ENCODE measurements at regions not wholly inside any gene's neighbourhood (a gene's known extent, or its start where the extent isn't known, plus 50 kb on each side); places are given as distances from the start of the nearest gene placed in this dataset.

DNA sequence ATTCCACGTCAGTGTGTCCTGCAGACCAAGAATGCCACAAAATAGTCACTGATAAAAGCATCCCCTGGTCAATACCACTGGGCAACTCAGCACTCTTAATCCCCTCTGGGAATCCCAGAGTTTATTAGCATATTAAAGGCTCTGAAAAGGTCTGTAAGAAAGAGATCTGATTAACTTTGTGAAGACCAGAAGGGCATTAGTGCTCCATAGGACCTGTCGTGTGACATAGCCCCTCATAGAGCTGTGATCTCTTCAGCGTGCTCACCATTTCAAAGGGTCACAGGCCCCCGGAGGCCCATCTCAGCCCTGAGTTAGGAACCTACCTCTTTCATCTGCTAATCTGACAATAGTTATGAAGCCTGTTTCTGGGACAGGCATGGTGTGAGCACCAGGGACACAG is 299.2 kb downstream of the MN1 start:
- H3K4me3 ChIP-seq (ENCODE audit: low read depth, low read length), result no peak overlapping the region
- H3K27ac ChIP-seq (ENCODE audit: low read depth, low read length), result no peak overlapping the region
- no peaks in the 10 kb centered on the region for H3K79me2 ChIP-seq (ENCODE audit: control insufficient read depth, insufficient read depth, low read length, unreplicated experiment)
- no peaks in the 10 kb centered on the region for H3K36me3 ChIP-seq (ENCODE audit: insufficient read depth, low read length)
- no peak overlapping the region for H2AFZ ChIP-seq (ENCODE audit: low read length, unreplicated experiment)
- H3K27me3 ChIP-seq (ENCODE audit: insufficient read depth, low read length), result no peaks in the 10 kb centered on the region
- peaks cover 7% of the 10 kb centered on the region for H3K4me1 ChIP-seq (ENCODE audit: control insufficient read depth, insufficient read depth, low read length, unreplicated experiment)

- H3K27me3 ChIP-seq (ENCODE audit: insufficient read depth, low read length), result no peaks in the 10 kb centered on the region
- H3K27ac ChIP-seq (ENCODE audit: low read depth, low read length), result no peak overlapping the region
- no peaks in the 10 kb centered on the region for H3K79me2 ChIP-seq (ENCODE audit: control insufficient read depth, insufficient read depth, low read length, unreplicated experiment)
- no peak overlapping the region for H2AFZ ChIP-seq (ENCODE audit: low read length, unreplicated experiment)
- no peaks in the 10 kb centered on the region for H3K36me3 ChIP-seq (ENCODE audit: insufficient read depth, low read length)
- H3K4me1 ChIP-seq (ENCODE audit: control insufficient read depth, insufficient read depth, low read length, unreplicated experiment), result peaks cover 19% of the 10 kb centered on the region
- H3K4me3 ChIP-seq (ENCODE audit: low read depth, low read length), result no peak overlapping the region
Observed at GRCh38 chr22:27504360-27505253, 296.9 kb downstream of the MN1 start.

GRCh38 chr22:27507111-27507611 is 294.4 kb downstream of the MN1 start:
- H3K4me1 ChIP-seq (ENCODE audit: control insufficient read depth, insufficient read depth, low read length, unreplicated experiment), result peaks cover 27% of the 10 kb centered on the region
- no peak overlapping the region for H3K4me3 ChIP-seq (ENCODE audit: low read depth, low read length)
- H2AFZ ChIP-seq (ENCODE audit: low read length, unreplicated experiment), result no peak overlapping the region
- no peak overlapping the region for H3K27ac ChIP-seq (ENCODE audit: low read depth, low read length)
- H3K36me3 ChIP-seq (ENCODE audit: insufficient read depth, low read length), result no peaks in the 10 kb centered on the region
- H3K79me2 ChIP-seq (ENCODE audit: control insufficient read depth, insufficient read depth, low read length, unreplicated experiment), result no peaks in the 10 kb centered on the region
- H3K27me3 ChIP-seq (ENCODE audit: insufficient read depth, low read length), result no peaks in the 10 kb centered on the region

- no peak overlapping the region for H3K4me3 ChIP-seq (ENCODE audit: low read depth, low read length)
- no peaks in the 10 kb centered on the region for H3K79me2 ChIP-seq (ENCODE audit: control insufficient read depth, insufficient read depth, low read length, unreplicated experiment)
- H3K27ac ChIP-seq (ENCODE audit: low read depth, low read length), result no peak overlapping the region
- no peak overlapping the region for H2AFZ ChIP-seq (ENCODE audit: low read length, unreplicated experiment)
- no peaks in the 10 kb centered on the region for H3K27me3 ChIP-seq (ENCODE audit: insufficient read depth, low read length)
- no peaks in the 10 kb centered on the region for H3K36me3 ChIP-seq (ENCODE audit: insufficient read depth, low read length)
- peaks cover 33% of the 10 kb centered on the region for H3K4me1 ChIP-seq (ENCODE audit: control insufficient read depth, insufficient read depth, low read length, unreplicated experiment)
Observed at GRCh38 chr22:27507935-27508526, 293.5 kb downstream of the MN1 start.

- Histone ChIP-seq H2AFZ (ENCODE audit: low read length, unreplicated experiment) (no peak overlapping the region), H3K79me2 (ENCODE audit: control insufficient read depth, insufficient read depth, low read length, unreplicated experiment) (no peaks in the 10 kb centered on the region), H3K36me3 (ENCODE audit: insufficient read depth, low read length) (no peaks in the 10 kb centered on the region), H3K4me1 (ENCODE audit: control insufficient read depth, insufficient read depth, low read length, unreplicated experiment) (peaks cover 35% of the 10 kb centered on the region), H3K27ac (ENCODE audit: low read depth, low read length) (no peak overlapping the region), H3K4me3 (ENCODE audit: low read depth, low read length) (no peak overlapping the region), H3K27me3 (ENCODE audit: insufficient read depth, low read length) (no peaks in the 10 kb centered on the region)
Observed at GRCh38 chr22:27509132-27509920, 292.2 kb downstream of the MN1 start.

DNA sequence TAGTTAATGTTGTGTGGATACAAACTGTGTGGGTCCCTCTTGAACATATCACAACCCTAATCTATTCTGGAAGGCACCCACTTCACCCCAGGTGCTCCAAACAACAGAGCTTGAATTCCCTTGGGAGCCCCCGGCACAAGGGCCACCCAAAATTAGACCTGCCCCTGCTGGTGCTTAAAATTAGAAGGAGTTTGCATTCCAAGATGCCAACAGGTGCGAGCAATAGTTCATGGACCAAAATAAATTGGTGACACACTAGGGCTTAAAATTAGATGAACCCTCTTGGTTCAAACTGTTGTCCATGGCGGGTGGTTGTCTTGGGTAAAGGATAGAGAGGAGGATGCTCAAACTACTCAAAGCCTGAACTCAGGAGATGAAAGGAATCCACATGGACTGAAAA is 291.5 kb downstream of the MN1 start:
- Histone ChIP-seq H3K36me3 (ENCODE audit: insufficient read depth, low read length) (no peaks in the 10 kb centered on the region), H3K4me3 (ENCODE audit: low read depth, low read length) (no peak overlapping the region), H2AFZ (ENCODE audit: low read length, unreplicated experiment) (no peak overlapping the region), H3K27ac (ENCODE audit: low read depth, low read length) (no peak overlapping the region), H3K79me2 (ENCODE audit: control insufficient read depth, insufficient read depth, low read length, unreplicated experiment) (no peaks in the 10 kb centered on the region), H3K4me1 (ENCODE audit: control insufficient read depth, insufficient read depth, low read length, unreplicated experiment) (peaks cover 35% of the 10 kb centered on the region), H3K27me3 (ENCODE audit: insufficient read depth, low read length) (no peaks in the 10 kb centered on the region)

DNA sequence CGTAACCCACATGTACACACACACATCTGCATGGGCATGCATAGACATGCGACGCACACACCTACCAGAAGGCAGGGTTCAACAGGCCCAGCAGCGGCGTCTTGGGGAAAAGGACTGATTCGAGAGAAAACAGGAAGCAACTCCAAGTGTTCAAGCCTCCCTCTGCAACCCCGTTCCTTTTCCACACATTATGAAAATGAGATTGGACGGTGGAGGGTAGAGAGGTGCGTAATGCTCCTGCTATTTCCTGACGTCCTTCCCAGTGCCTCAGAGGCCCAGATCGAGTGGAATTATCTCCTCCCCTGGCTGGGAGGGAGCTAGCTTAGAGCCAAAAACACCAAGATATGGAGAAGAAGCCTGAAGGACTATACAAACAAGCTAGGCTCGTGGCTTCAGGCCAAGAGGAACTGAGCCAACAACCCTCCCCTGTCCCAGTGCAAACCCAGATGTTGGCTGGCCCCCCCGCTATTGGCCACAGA is 289.2 kb downstream of the MN1 start:
- H3K79me2 ChIP-seq (ENCODE audit: control insufficient read depth, insufficient read depth, low read length, unreplicated experiment), result no peaks in the 10 kb centered on the region
- peak overlapping the region; percentile 27; the same call in 1 of the 2 replicates for H3K4me3 ChIP-seq (ENCODE audit: low read depth, low read length)
- no peaks in the 10 kb centered on the region for H3K36me3 ChIP-seq (ENCODE audit: insufficient read depth, low read length)
- peaks cover 29% of the 10 kb centered on the region for H3K4me1 ChIP-seq (ENCODE audit: control insufficient read depth, insufficient read depth, low read length, unreplicated experiment)
- no peaks in the 10 kb centered on the region for H3K27me3 ChIP-seq (ENCODE audit: insufficient read depth, low read length)
- no peak overlapping the region for H2AFZ ChIP-seq (ENCODE audit: low read length, unreplicated experiment)
- peak overlapping the region; percentile 63 for H3K27ac ChIP-seq (ENCODE audit: low read depth, low read length)

- Histone ChIP-seq H2AFZ (ENCODE audit: low read length, unreplicated experiment) (no peak overlapping the region), H3K27ac (ENCODE audit: low read depth, low read length) (peak overlapping the region; percentile 63), H3K36me3 (ENCODE audit: insufficient read depth, low read length) (no peaks in the 10 kb centered on the region), H3K4me3 (ENCODE audit: low read depth, low read length) (no peak overlapping the region), H3K27me3 (ENCODE audit: insufficient read depth, low read length) (no peaks in the 10 kb centered on the region), H3K79me2 (ENCODE audit: control insufficient read depth, insufficient read depth, low read length, unreplicated experiment) (no peaks in the 10 kb centered on the region), H3K4me1 (ENCODE audit: control insufficient read depth, insufficient read depth, low read length, unreplicated experiment) (peaks cover 23% of the 10 kb centered on the region)
Observed at GRCh38 chr22:27513021-27513420, 288.5 kb downstream of the MN1 start.

- H3K27me3 ChIP-seq (ENCODE audit: insufficient read depth, low read length), result no peaks in the 10 kb centered on the region
- H3K4me1 ChIP-seq (ENCODE audit: control insufficient read depth, insufficient read depth, low read length, unreplicated experiment), result peaks cover 16% of the 10 kb centered on the region
- no peak overlapping the region for H2AFZ ChIP-seq (ENCODE audit: low read length, unreplicated experiment)
- H3K36me3 ChIP-seq (ENCODE audit: insufficient read depth, low read length), result no peaks in the 10 kb centered on the region
- H3K4me3 ChIP-seq (ENCODE audit: low read depth, low read length), result no peak overlapping the region
- no peak overlapping the region for H3K27ac ChIP-seq (ENCODE audit: low read depth, low read length)
- no peaks in the 10 kb centered on the region for H3K79me2 ChIP-seq (ENCODE audit: control insufficient read depth, insufficient read depth, low read length, unreplicated experiment)
Observed at GRCh38 chr22:27514601-27515523, 286.7 kb downstream of the MN1 start.
